Gastroesophageal sphincter (tissue), 3 donors: ENCODE measurements at regions not wholly inside any gene's neighbourhood (a gene's known extent, or its start where the extent isn't known, plus 50 kb on each side); places are given as distances from the start of the nearest gene placed in this dataset.
"Not testable (repeated sequence)": the region's sequence is repeated elsewhere in the genome, so short reads cannot be mapped to it uniquely, and the experiment has no call there.

Source experiments
- EP300 ChIP-seq: sonication (generic); formaldehyde crosslinking; IDR thresholded peaks from one replicate; pipeline ENCODE4 v1.6.1; 2017; ENCODE audit warnings: antibody characterized with exemption, mild to moderate bottlenecking
- POLR2A ChIP-seq, 2 donors: fragments of 450-650 bp; IDR thresholded peaks; one replicate each; pipeline ENCODE4 v1.6.1; 2017; ENCODE audit warnings: antibody characterized with exemption in 2 of 2, mild to moderate bottlenecking in 2 of 2, moderate library complexity in 1 of 2
- POLR2AphosphoS5 ChIP-seq: sonication (generic); formaldehyde crosslinking; IDR thresholded peaks from one replicate; pipeline ENCODE4 v1.6.1; 2017; ENCODE audit warnings: antibody characterized with exemption
- TF ChIP-seq, protein P1 (sequence below), 4 experiments: fragments of 200-600 bp in 2 of 4; fragments of 450-650 bp in 2 of 4; sonication (generic) in 1 of 4; IDR thresholded peaks; one replicate each; pipeline ENCODE4 v1.5.1; 2017 to 2019; ENCODE audit warnings: antibody characterized with exemption in 4 of 4, mild to moderate bottlenecking in 2 of 4, moderate library complexity in 2 of 4

DNA sequence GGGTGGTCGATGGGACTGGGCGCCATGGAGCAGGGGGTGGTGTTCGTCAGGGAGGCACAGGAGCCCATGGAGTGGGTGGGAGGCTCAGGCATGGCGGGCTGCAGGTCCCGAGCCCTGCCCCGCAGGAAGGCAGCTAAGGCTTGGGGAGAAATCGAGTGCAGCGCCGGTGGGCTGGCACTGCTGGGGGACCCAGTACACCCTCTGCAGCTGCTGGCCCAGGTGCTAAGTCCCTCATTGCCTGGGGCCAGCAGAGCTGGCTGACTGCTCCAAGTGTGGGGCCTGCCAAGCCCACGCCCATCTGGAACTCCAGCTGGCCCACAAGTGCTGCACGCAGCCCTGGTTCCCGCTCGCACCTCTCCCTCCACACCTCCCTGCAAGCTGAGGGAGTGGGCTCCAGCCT lies 1009.6 kb downstream of the TMTC2 start:
- TF ChIP-seq, protein P1, sequence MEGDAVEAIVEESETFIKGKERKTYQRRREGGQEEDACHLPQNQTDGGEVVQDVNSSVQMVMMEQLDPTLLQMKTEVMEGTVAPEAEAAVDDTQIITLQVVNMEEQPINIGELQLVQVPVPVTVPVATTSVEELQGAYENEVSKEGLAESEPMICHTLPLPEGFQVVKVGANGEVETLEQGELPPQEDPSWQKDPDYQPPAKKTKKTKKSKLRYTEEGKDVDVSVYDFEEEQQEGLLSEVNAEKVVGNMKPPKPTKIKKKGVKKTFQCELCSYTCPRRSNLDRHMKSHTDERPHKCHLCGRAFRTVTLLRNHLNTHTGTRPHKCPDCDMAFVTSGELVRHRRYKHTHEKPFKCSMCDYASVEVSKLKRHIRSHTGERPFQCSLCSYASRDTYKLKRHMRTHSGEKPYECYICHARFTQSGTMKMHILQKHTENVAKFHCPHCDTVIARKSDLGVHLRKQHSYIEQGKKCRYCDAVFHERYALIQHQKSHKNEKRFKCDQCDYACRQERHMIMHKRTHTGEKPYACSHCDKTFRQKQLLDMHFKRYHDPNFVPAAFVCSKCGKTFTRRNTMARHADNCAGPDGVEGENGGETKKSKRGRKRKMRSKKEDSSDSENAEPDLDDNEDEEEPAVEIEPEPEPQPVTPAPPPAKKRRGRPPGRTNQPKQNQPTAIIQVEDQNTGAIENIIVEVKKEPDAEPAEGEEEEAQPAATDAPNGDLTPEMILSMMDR (IDR thresholded peaks at IDR 0.05), result not testable (repeated sequence)
- TF ChIP-seq EP300; POLR2A (IDR thresholded peaks at IDR 0.05); POLR2AphosphoS5: not testable (repeated sequence)
